ENCODE measurements at regions not wholly inside any gene's neighbourhood (a gene's known extent, or its start where the extent isn't known, plus 50 kb on each side); places are given as distances from the start of the nearest gene placed in this dataset.

- ChIA-PET CTCF (no interaction called here), POLR2A (ENCODE audit: unreplicated experiment) (no interaction called here)
- no peak overlapping the region for H2BK15ac ChIP-seq (ENCODE audit: low read depth, low read length)
- H2AFZ ChIP-seq (replicated peaks; ENCODE audit: low read length, poor library complexity): no peak overlapping the region
- DNase-seq (no peak), ATAC-seq (ENCODE audit: low read depth) (no peak)
- H3K23ac ChIP-seq (ENCODE audit: low read depth, low read length): no peak overlapping the region
- TF ChIP-seq MXI1 (IDR thresholded peaks at IDR 0.05; ENCODE audit: borderline replicate concordance, low read depth, low read length) (no peak), MAFK (IDR thresholded peaks at IDR 0.05; ENCODE audit: low read depth, low read length) (no peak), RAD21 (IDR thresholded peaks at IDR 0.05; ENCODE audit: low read length) (no peak), SMC3 (IDR thresholded peaks at IDR 0.05; ENCODE audit: low read depth, low read length) (no peak), POLR2A (IDR thresholded peaks at IDR 0.05; ENCODE audit: low read depth, low read length) (no peak), USF2 (IDR thresholded peaks at IDR 0.05; ENCODE audit: low read depth, low read length) (no peak), RFX5 (IDR thresholded peaks at IDR 0.05; ENCODE audit: low read depth, low read length) (no peak)
- no peak overlapping the region for H2AK5ac ChIP-seq (ENCODE audit: low read depth, low read length)
- H3K4me2 ChIP-seq (ENCODE audit: low read depth, low read length): no peak overlapping the region
- H3K14ac ChIP-seq (replicated peaks; ENCODE audit: low read depth, low read length): no peak overlapping the region
- H3K27ac ChIP-seq (ENCODE audit: insufficient read depth, low read length): no peak overlapping the region
- H3K4me3 ChIP-seq (ENCODE audit: insufficient read depth, low read depth, low read length): no peak overlapping the region
- no peaks in the 10 kb centered on the region for H4K20me1 ChIP-seq (ENCODE audit: insufficient read depth, low read length)
- no peak overlapping the region for H3K18ac ChIP-seq (ENCODE audit: low read depth, low read length)
- H2AK9ac ChIP-seq (replicated peaks; ENCODE audit: low read depth, low read length, poor library complexity): no peak overlapping the region
- dilution Hi-C loops (cut with HindIII; ENCODE audit: low sequenced_read_pairs, unreplicated experiment): no loop called here
- H3K79me1 ChIP-seq (ENCODE audit: low read depth in 1 of 2, low read length in 2 of 2): no peaks in the 10 kb centered on the region
- WGBS, 2 experiments (ENCODE audit: extremely low coverage in 2 of 2, insufficient read length in 1 of 2): no CpG with 5 or more reads among the region's 21 CpGs
- H3K4ac ChIP-seq (ENCODE audit: low read depth, low read length): no peak overlapping the region
- BruUV-seq (replicated peaks): no TSS peak
- H3K9me3 ChIP-seq (ENCODE audit: control insufficient read depth, insufficient read depth, low read length): peaks cover 31% of the 10 kb centered on the region
- no peaks in the 10 kb centered on the region for H3K9me1 ChIP-seq (ENCODE audit: insufficient read depth, low read length)
- no peak overlapping the region for H3K9ac ChIP-seq (ENCODE audit: low read depth, low read length)
- in situ Hi-C loops (cut with MboI; ENCODE audit: low sequenced_read_pairs): no loop called here
- H2BK20ac ChIP-seq (ENCODE audit: low read depth, low read length): no peak overlapping the region
- no peak overlapping the region for H4K5ac ChIP-seq (ENCODE audit: low read depth, low read length)
- H2BK120ac ChIP-seq (ENCODE audit: low read depth, low read length): no peak overlapping the region
- H3K36me3 ChIP-seq (ENCODE audit: control insufficient read depth, insufficient read depth, low read length): no peaks in the 10 kb centered on the region
- H4K91ac ChIP-seq (ENCODE audit: insufficient read depth, low read depth, low read length): no peak overlapping the region
- no peak overlapping the region for H3K56ac ChIP-seq (ENCODE audit: extremely low read depth, insufficient read depth, low read length)
- no peaks in the 10 kb centered on the region for H3K27me3 ChIP-seq (ENCODE audit: control insufficient read depth, insufficient read depth, low read length)
- no peak overlapping the region for H2BK5ac ChIP-seq (ENCODE audit: low read depth, low read length, poor library complexity, severe bottlenecking)
- no peak overlapping the region for H4K8ac ChIP-seq (ENCODE audit: low read depth in 2 of 2, low read length in 2 of 2)
- H3K4me1 ChIP-seq (ENCODE audit: control insufficient read depth, insufficient read depth, low read length): no peaks in the 10 kb centered on the region
- intact Hi-C loops (cut with micrococcal nuclease): no loop called here
Measured at GRCh38 chr6:168198302-168199180, 119.5 kb upstream of the FRMD1 start.

All from IMR-90 (cell line).